Hepatocyte (in vitro differentiated cells): ENCODE measurements at regions not wholly inside any gene's neighbourhood (a gene's known extent, or its start where the extent isn't known, plus 50 kb on each side); places are given as distances from the start of the nearest gene placed in this dataset.

ENCODE experiments used
- DNase-seq: peaks from one replicate; pipeline ENCODE4 v3.0.0-alpha.2; 2016; ENCODE audit warnings: low spot score
- H2AFZ ChIP-seq: fragments of 200-600 bp; sonication (generic); 2 replicates; pipeline ENCODE4 v1.6.0; 2016; ENCODE audit warnings: antibody characterized with exemption, mild to moderate bottlenecking
- H3K27ac ChIP-seq: fragments of 200-600 bp; sonication (generic); 2 replicates; pipeline ENCODE4 v1.5.1; 2016; ENCODE audit warnings: mild to moderate bottlenecking
- H3K27me3 ChIP-seq: fragments of 200-600 bp; sonication (generic); 2 replicates; pipeline ENCODE4 v1.6.1; 2016
- H3K36me3 ChIP-seq: fragments of 200-600 bp; sonication (generic); replicated peaks from 2 replicates; pipeline ENCODE4 v1.5.1; 2016; ENCODE audit warnings: low read depth; ENCODE audit not compliant: insufficient read depth
- H3K4me1 ChIP-seq: fragments of 200-600 bp; sonication (generic); 2 replicates; pipeline ENCODE4 v1.5.1; 2016; ENCODE audit warnings: mild to moderate bottlenecking, moderate library complexity; ENCODE audit not compliant: insufficient read depth
- H3K4me2 ChIP-seq: fragments of 200-600 bp; sonication (generic); 2 replicates; pipeline ENCODE4 v1.6.0; 2016
- H3K4me3 ChIP-seq: fragments of 200-600 bp; sonication (generic); 2 replicates; pipeline ENCODE4 v1.5.1; 2016; ENCODE audit warnings: mild to moderate bottlenecking
- H3K79me2 ChIP-seq: fragments of 200-600 bp; sonication (generic); 2 replicates; pipeline ENCODE4 v1.6.0; 2017; ENCODE audit warnings: mild to moderate bottlenecking
- H3K9me2 ChIP-seq: fragments of 200-600 bp; sonication (generic); replicated peaks from 2 replicates; pipeline ENCODE4 v1.6.0; 2017; ENCODE audit warnings: mild to moderate bottlenecking; ENCODE audit not compliant: insufficient read depth
- H3K9me3 ChIP-seq: fragments of 200-600 bp; sonication (generic); 2 replicates; pipeline ENCODE4 v1.5.1; 2016; ENCODE audit warnings: low read depth, mild to moderate bottlenecking
- H4K20me1 ChIP-seq: fragments of 200-600 bp; sonication (generic); 2 replicates; pipeline ENCODE4 v1.6.0; 2016; ENCODE audit warnings: mild to moderate bottlenecking; ENCODE audit not compliant: insufficient read depth, poor library complexity, severe bottlenecking
- EZH2 ChIP-seq: fragments of 200-600 bp; sonication (generic); IDR thresholded peaks from 2 replicates; pipeline ENCODE4 v1.6.1; 2016; ENCODE audit warnings: antibody characterized with exemption, mild to moderate bottlenecking, borderline replicate concordance
- EZH2phosphoT487 ChIP-seq: fragments of 200-600 bp; sonication (generic); IDR thresholded peaks from one replicate; pipeline ENCODE4 v1.6.1; 2018; ENCODE audit warnings: antibody characterized with exemption, mild to moderate bottlenecking, low read depth, moderate library complexity; ENCODE audit not compliant: unreplicated experiment, severe bottlenecking
- WGBS: methylation state at CpG from one replicate; pipeline ENCODE4 v1.1.6; 2016; ENCODE audit warnings: low lambda C conversion rate; ENCODE audit errors: missing lambda C conversion rate; 5-methylcytosine and 5-hydroxymethylcytosine counted together
- TF ChIP-seq, protein P1 (sequence below): fragments of 200-600 bp; sonication (generic); IDR thresholded peaks from 2 replicates; pipeline ENCODE4 v1.5.1; 2016; ENCODE audit warnings: antibody characterized with exemption, mild to moderate bottlenecking; ENCODE audit not compliant: poor library complexity

DNA sequence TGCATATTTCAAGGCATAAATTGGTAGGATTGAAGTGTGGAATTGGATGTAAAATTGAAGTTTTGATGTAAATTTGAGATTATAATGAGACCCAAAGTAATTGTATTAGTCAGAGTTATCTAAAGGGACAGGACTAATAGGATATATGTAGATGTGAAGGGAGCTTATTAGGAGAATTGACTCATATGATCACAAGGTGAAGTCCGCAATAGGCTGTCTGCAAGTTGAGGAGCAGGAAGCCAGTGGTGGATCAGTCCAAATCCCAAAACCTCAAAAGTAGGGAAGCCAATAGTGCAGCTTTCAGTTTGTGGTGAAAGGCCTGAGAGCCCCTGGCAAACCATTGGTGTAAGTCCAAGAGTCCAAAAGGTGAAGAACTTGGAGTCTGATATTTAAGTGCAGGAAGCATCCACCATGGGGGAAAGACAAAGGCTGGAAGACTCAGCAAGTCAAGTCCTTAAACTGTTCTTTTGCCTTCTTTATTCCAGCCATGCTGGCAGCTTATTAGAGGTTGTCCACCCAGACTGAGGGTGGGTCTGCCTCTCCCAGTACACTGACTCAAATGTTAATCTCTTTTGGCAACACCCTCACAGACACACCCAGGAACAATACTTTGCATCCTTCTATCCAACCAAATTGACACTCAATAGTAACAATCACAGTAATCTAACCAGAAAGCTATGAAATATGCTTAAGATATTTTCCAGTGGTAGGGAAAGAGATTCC is 442.6 kb upstream of the PTCHD4 start:
- H3K27me3 ChIP-seq: no peaks in the 10 kb centered on the region
- H3K4me1 ChIP-seq: no peaks in the 10 kb centered on the region
- H2AFZ ChIP-seq: no peak overlapping the region
- TF ChIP-seq EZH2phosphoT487 (no peak), EZH2 (no peak)
- TF ChIP-seq, protein P1, sequence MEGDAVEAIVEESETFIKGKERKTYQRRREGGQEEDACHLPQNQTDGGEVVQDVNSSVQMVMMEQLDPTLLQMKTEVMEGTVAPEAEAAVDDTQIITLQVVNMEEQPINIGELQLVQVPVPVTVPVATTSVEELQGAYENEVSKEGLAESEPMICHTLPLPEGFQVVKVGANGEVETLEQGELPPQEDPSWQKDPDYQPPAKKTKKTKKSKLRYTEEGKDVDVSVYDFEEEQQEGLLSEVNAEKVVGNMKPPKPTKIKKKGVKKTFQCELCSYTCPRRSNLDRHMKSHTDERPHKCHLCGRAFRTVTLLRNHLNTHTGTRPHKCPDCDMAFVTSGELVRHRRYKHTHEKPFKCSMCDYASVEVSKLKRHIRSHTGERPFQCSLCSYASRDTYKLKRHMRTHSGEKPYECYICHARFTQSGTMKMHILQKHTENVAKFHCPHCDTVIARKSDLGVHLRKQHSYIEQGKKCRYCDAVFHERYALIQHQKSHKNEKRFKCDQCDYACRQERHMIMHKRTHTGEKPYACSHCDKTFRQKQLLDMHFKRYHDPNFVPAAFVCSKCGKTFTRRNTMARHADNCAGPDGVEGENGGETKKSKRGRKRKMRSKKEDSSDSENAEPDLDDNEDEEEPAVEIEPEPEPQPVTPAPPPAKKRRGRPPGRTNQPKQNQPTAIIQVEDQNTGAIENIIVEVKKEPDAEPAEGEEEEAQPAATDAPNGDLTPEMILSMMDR: no peak
- H3K4me2 ChIP-seq: no peak overlapping the region
- H3K27ac ChIP-seq: no peak overlapping the region
- WGBS: 100% methylated on average over 1 of the region's 1 CpG
- H3K9me3 ChIP-seq: no peaks in the 10 kb centered on the region
- H3K9me2 ChIP-seq: no peaks in the 10 kb centered on the region
- H4K20me1 ChIP-seq: no peaks in the 10 kb centered on the region
- H3K79me2 ChIP-seq: no peaks in the 10 kb centered on the region
- H3K36me3 ChIP-seq: no peaks in the 10 kb centered on the region
- H3K4me3 ChIP-seq: no peak overlapping the region
- DNase-seq: no peak

- H3K79me2 ChIP-seq: no peaks in the 10 kb centered on the region
- H3K9me3 ChIP-seq: no peaks in the 10 kb centered on the region
- TF ChIP-seq, protein P1: no peak
- TF ChIP-seq EZH2 (no peak), EZH2phosphoT487 (no peak)
- H4K20me1 ChIP-seq: no peaks in the 10 kb centered on the region
- no peaks in the 10 kb centered on the region for H3K9me2 ChIP-seq
- WGBS: 34% methylated on average over 2 of the region's 2 CpGs
- H3K27me3 ChIP-seq: no peaks in the 10 kb centered on the region
- no peaks in the 10 kb centered on the region for H3K4me1 ChIP-seq
- DNase-seq: peak; percentile 16
- no peaks in the 10 kb centered on the region for H3K36me3 ChIP-seq
- H3K4me2 ChIP-seq: no peak overlapping the region
- no peak overlapping the region for H3K27ac ChIP-seq
- H2AFZ ChIP-seq: no peak overlapping the region
- H3K4me3 ChIP-seq: no peak overlapping the region
These were observed 441.9 kb upstream of the PTCHD4 start for GRCh38 chr6:48552905-48553304.

GRCh38 chr6:48550603-48551002 is 439.6 kb upstream of the PTCHD4 start:
- H3K4me2 ChIP-seq: no peak overlapping the region
- no peak overlapping the region for H3K4me3 ChIP-seq
- no peaks in the 10 kb centered on the region for H3K4me1 ChIP-seq
- H3K27me3 ChIP-seq: no peaks in the 10 kb centered on the region
- no peaks in the 10 kb centered on the region for H3K36me3 ChIP-seq
- TF ChIP-seq, protein P1: no peak
- TF ChIP-seq EZH2 (no peak), EZH2phosphoT487 (no peak)
- H4K20me1 ChIP-seq: no peaks in the 10 kb centered on the region
- no peaks in the 10 kb centered on the region for H3K79me2 ChIP-seq
- 93% methylated on average over 3 of the region's 3 CpGs for WGBS
- H3K27ac ChIP-seq: no peak overlapping the region
- no peak overlapping the region for H2AFZ ChIP-seq
- DNase-seq: no peak
- no peaks in the 10 kb centered on the region for H3K9me3 ChIP-seq
- no peaks in the 10 kb centered on the region for H3K9me2 ChIP-seq
